ENCODE measurements at regions not wholly inside any gene's neighbourhood (a gene's known extent, or its start where the extent isn't known, plus 50 kb on each side); places are given as distances from the start of the nearest gene placed in this dataset.

GRCh38 chr4:176508780-176509331 lies 189.1 kb downstream of the SPCS3 start:
- no peaks in the 10 kb centered on the region for H3K4me1 Mint-ChIP-seq
- H3K36me3 Mint-ChIP-seq, result no peaks in the 10 kb centered on the region
- no peak overlapping the region for H3K4me3 Mint-ChIP-seq
- H3K27ac Mint-ChIP-seq, result no peak overlapping the region
- H3K27me3 Mint-ChIP-seq, result no peaks in the 10 kb centered on the region
- peaks cover 0 to 4% (median 2%) of the 10 kb centered on the region in 3 donors for H3K9me3 Mint-ChIP-seq

GRCh38 chr4:176525576-176525975 lies 205.8 kb downstream of the SPCS3 start:
- Mint-ChIP-seq H3K4me1 (no peaks in the 10 kb centered on the region), H3K4me3 (no peak overlapping the region), H3K36me3 (peaks cover 2% of the 10 kb centered on the region), H3K27me3 (no peaks in the 10 kb centered on the region), H3K27ac (no peak overlapping the region), H3K9me3 (no peaks in the 10 kb centered on the region)

GRCh38 chr4:176526704-176527103 lies 206.9 kb downstream of the SPCS3 start:
- no peak overlapping the region for H3K27ac Mint-ChIP-seq
- H3K9me3 Mint-ChIP-seq, result peaks cover 0 to 2% (median 0%) of the 10 kb centered on the region in 3 donors
- H3K27me3 Mint-ChIP-seq, result no peaks in the 10 kb centered on the region
- H3K4me3 Mint-ChIP-seq, result no peak overlapping the region
- no peaks in the 10 kb centered on the region for H3K4me1 Mint-ChIP-seq
- peaks cover 2% of the 10 kb centered on the region for H3K36me3 Mint-ChIP-seq

GRCh38 chr4:176529574-176529973 lies 209.8 kb downstream of the SPCS3 start:
- peaks cover 0 to 2% (median 0%) of the 10 kb centered on the region in 3 donors for H3K9me3 Mint-ChIP-seq
- H3K27ac Mint-ChIP-seq, result no peak overlapping the region

GRCh38 chr4:176533159-176533558 lies 213.4 kb downstream of the SPCS3 start:
- no peaks in the 10 kb centered on the region for H3K4me1 Mint-ChIP-seq
- no peak overlapping the region for H3K27ac Mint-ChIP-seq
- peaks cover 0 to 2% (median 2%) of the 10 kb centered on the region in 3 donors for H3K9me3 Mint-ChIP-seq
- no peak overlapping the region for H3K4me3 Mint-ChIP-seq
- no peaks in the 10 kb centered on the region for H3K27me3 Mint-ChIP-seq
- H3K36me3 Mint-ChIP-seq, result no peaks in the 10 kb centered on the region

More at GRCh38 chr4:176529574-176529973, 209.8 kb downstream of the SPCS3 start:
- no peaks in the 10 kb centered on the region for H3K36me3 Mint-ChIP-seq
- H3K4me3 Mint-ChIP-seq, result no peak overlapping the region
- no peaks in the 10 kb centered on the region for H3K4me1 Mint-ChIP-seq
- no peaks in the 10 kb centered on the region for H3K27me3 Mint-ChIP-seq

GRCh38 chr4:176534566-176534965 lies 214.8 kb downstream of the SPCS3 start:
- Mint-ChIP-seq H3K4me1 (no peaks in the 10 kb centered on the region), H3K27ac (peak overlapping the region in 1 of 3 donors; percentile 60), H3K9me3 (peaks cover 0 to 2% (median 2%) of the 10 kb centered on the region in 3 donors), H3K4me3 (no peak overlapping the region), H3K27me3 (no peaks in the 10 kb centered on the region), H3K36me3 (no peaks in the 10 kb centered on the region)

- Mint-ChIP-seq H3K27ac (no peak overlapping the region), H3K9me3 (peaks cover 0 to 2% (median 0%) of the 10 kb centered on the region in 3 donors), H3K4me1 (no peaks in the 10 kb centered on the region)
These were observed 218.6 kb downstream of the SPCS3 start for GRCh38 chr4:176538217-176538925.

GRCh38 chr4:176539091-176539784 lies 219.5 kb downstream of the SPCS3 start:
- Mint-ChIP-seq H3K9me3 (peaks cover 0 to 2% (median 0%) of the 10 kb centered on the region in 3 donors), H3K27ac (no peak overlapping the region)

More at GRCh38 chr4:176538217-176538925, 218.6 kb downstream of the SPCS3 start:
- no peaks in the 10 kb centered on the region for H3K27me3 Mint-ChIP-seq
- H3K4me3 Mint-ChIP-seq, result no peak overlapping the region
- H3K36me3 Mint-ChIP-seq, result no peaks in the 10 kb centered on the region

GRCh38 chr4:176539785-176540175 lies 220.0 kb downstream of the SPCS3 start:
- Mint-ChIP-seq H3K4me1 (no peaks in the 10 kb centered on the region), H3K9me3 (peaks cover 0 to 2% (median 0%) of the 10 kb centered on the region in 3 donors), H3K4me3 (no peak overlapping the region), H3K27ac (no peak overlapping the region), H3K27me3 (no peaks in the 10 kb centered on the region), H3K36me3 (no peaks in the 10 kb centered on the region)

More at GRCh38 chr4:176539091-176539784, 219.5 kb downstream of the SPCS3 start:
- Mint-ChIP-seq H3K27me3 (no peaks in the 10 kb centered on the region), H3K36me3 (no peaks in the 10 kb centered on the region), H3K4me1 (no peaks in the 10 kb centered on the region), H3K4me3 (no peak overlapping the region)

- Mint-ChIP-seq H3K27me3 (no peaks in the 10 kb centered on the region), H3K9me3 (no peaks in the 10 kb centered on the region), H3K36me3 (no peaks in the 10 kb centered on the region), H3K4me1 (no peaks in the 10 kb centered on the region), H3K4me3 (no peak overlapping the region), H3K27ac (no peak overlapping the region)
These were observed 221.0 kb downstream of the SPCS3 start for GRCh38 chr4:176540814-176541213.

GRCh38 chr4:176545872-176546271 lies 226.1 kb downstream of the SPCS3 start:
- Mint-ChIP-seq H3K4me3 (no peak overlapping the region), H3K27ac (no peak overlapping the region), H3K9me3 (peaks cover 0 to 3% (median 0%) of the 10 kb centered on the region in 3 donors), H3K27me3 (peaks cover 1% of the 10 kb centered on the region), H3K4me1 (no peaks in the 10 kb centered on the region), H3K36me3 (no peaks in the 10 kb centered on the region)

- no peaks in the 10 kb centered on the region for H3K36me3 Mint-ChIP-seq
- peaks cover 1% of the 10 kb centered on the region for H3K27me3 Mint-ChIP-seq
- peaks cover 0 to 10% (median 1%) of the 10 kb centered on the region in 3 donors for H3K9me3 Mint-ChIP-seq
- no peaks in the 10 kb centered on the region for H3K4me1 Mint-ChIP-seq
- no peak overlapping the region for H3K27ac Mint-ChIP-seq
- no peak overlapping the region for H3K4me3 Mint-ChIP-seq
These were observed 227.2 kb downstream of the SPCS3 start for GRCh38 chr4:176546975-176547374.

- H3K9me3 Mint-ChIP-seq, result peaks cover 0 to 15% (median 1%) of the 10 kb centered on the region in 3 donors
These were observed 228.8 kb downstream of the SPCS3 start for GRCh38 chr4:176548571-176548970.

GRCh38 chr4:176549161-176549865 lies 229.5 kb downstream of the SPCS3 start:
- Mint-ChIP-seq H3K27me3 (peaks cover 1% of the 10 kb centered on the region), H3K4me3 (no peak overlapping the region)

More at GRCh38 chr4:176548571-176548970, 228.8 kb downstream of the SPCS3 start:
- no peak overlapping the region for H3K4me3 Mint-ChIP-seq
- H3K36me3 Mint-ChIP-seq, result no peaks in the 10 kb centered on the region
- no peak overlapping the region for H3K27ac Mint-ChIP-seq
- H3K27me3 Mint-ChIP-seq, result peaks cover 1% of the 10 kb centered on the region
- H3K4me1 Mint-ChIP-seq, result no peaks in the 10 kb centered on the region

GRCh38 chr4:176558661-176559060 lies 234.1 kb downstream of the VEGFC start:
- H3K36me3 Mint-ChIP-seq, result no peaks in the 10 kb centered on the region
- no peak overlapping the region for H3K4me3 Mint-ChIP-seq
- peaks cover 0 to 4% (median 0%) of the 10 kb centered on the region in 3 donors for H3K9me3 Mint-ChIP-seq
- H3K27ac Mint-ChIP-seq, result no peak overlapping the region
- no peaks in the 10 kb centered on the region for H3K27me3 Mint-ChIP-seq
- H3K4me1 Mint-ChIP-seq, result peaks cover 0 to 2% (median 0%) of the 10 kb centered on the region in 3 donors

More at GRCh38 chr4:176549161-176549865, 229.5 kb downstream of the SPCS3 start:
- Mint-ChIP-seq H3K27ac (no peak overlapping the region), H3K4me1 (no peaks in the 10 kb centered on the region), H3K36me3 (no peaks in the 10 kb centered on the region), H3K9me3 (peaks cover 0 to 15% (median 4%) of the 10 kb centered on the region in 3 donors)
